ENCODE measurements at regions not wholly inside any gene's neighbourhood (a gene's known extent, or its start where the extent isn't known, plus 50 kb on each side); places are given as distances from the start of the nearest gene placed in this dataset.

DNA sequence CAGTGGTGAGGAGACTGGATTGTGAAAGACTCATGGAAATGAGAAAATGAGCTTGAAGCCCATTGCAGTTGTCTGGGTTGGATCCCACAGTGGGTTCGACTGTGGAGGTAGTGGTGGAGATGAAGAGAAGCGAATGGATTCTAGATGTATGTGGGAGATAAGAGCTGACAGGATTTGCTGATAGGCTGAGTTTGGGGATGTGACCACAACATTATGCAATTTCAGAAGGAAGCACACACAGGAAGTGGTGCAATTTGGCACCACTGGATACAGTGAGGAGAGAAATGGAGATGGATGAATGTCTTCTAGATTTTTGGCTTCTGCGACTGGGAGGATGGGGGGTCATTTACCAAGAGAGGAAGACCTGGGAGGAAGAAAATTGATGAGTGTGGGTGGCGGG is 64.4 kb upstream of the MAFB start:
- WGBS (ENCODE audit: insufficient coverage): 59% methylated on average over 4 of the region's 4 CpGs
- H3K4me3 Mint-ChIP-seq: no peak overlapping the region

GRCh38 chr20:40754339-40754943 is 65.4 kb upstream of the MAFB start:
- WGBS (ENCODE audit: insufficient coverage): 55% methylated on average over 6 of the region's 6 CpGs
- POLR2A ChIA-PET: no interaction called here
- peaks cover 8% of the 10 kb centered on the region for H3K27me3 Mint-ChIP-seq

More for the DNA sequence above, 64.4 kb upstream of the MAFB start:
- H3K27ac Mint-ChIP-seq: no peak overlapping the region
- Histone ChIP-seq H4K20me1 (ENCODE audit: control insufficient read depth, insufficient read depth, low read length, poor library complexity, severe bottlenecking) (no peaks in the 10 kb centered on the region), H3K9me3 (ENCODE audit: control extremely low read depth in 1 of 3, control insufficient read depth in 2 of 3, insufficient read depth in 1 of 3, low read length in 2 of 3) (no peaks in the 10 kb centered on the region), H3K27me3 (replicated peaks in 1 of 4; ENCODE audit: control extremely low read depth in 1 of 4, control insufficient read depth in 3 of 4, insufficient read depth in 4 of 4, low read length in 3 of 4) (no peaks in the 10 kb centered on the region), H3K4me3 (ENCODE audit: control extremely low read depth in 1 of 5, extremely low read depth in 1 of 5, insufficient read depth in 1 of 5, low read depth in 2 of 5, low read length in 4 of 5) (no peak overlapping the region), H2AFZ (ENCODE audit: insufficient read depth, low read depth, low read length, poor library complexity, severe bottlenecking) (no peak overlapping the region), H3K36me3 (replicated peaks in 1 of 2; ENCODE audit: control extremely low read depth in 1 of 2, control insufficient read depth in 1 of 2, extremely low read depth in 1 of 2, insufficient read depth in 2 of 2, low read length in 1 of 2) (no peaks in the 10 kb centered on the region), H3K4me2 (replicated peaks; ENCODE audit: low read depth, low read length, poor library complexity, severe bottlenecking) (no peak overlapping the region), H3K9ac (ENCODE audit: low read length) (no peak overlapping the region), H3K4me1 (ENCODE audit: control insufficient read depth in 2 of 2, insufficient read depth in 2 of 2, low read length in 2 of 2) (no peaks in the 10 kb centered on the region), H3K79me2 (ENCODE audit: control insufficient read depth, insufficient read depth, low read length) (no peaks in the 10 kb centered on the region), H3K27ac (ENCODE audit: low read length in 2 of 2) (no peak overlapping the region)
- intact Hi-C loops (cut with micrococcal nuclease): no loop called here
- H3K9me3 Mint-ChIP-seq (ENCODE audit: insufficient read depth): no peaks in the 10 kb centered on the region
- POLR2A ChIA-PET: no interaction called here
- CTCF ChIA-PET: interaction anchor here (1.3 kb wide), 1 partner anchor 12 kb away, joined by 3 read pairs; no protein-coding TSS in a partner anchor
- DNase-seq: no peak
- H3K4me1 Mint-ChIP-seq: no peaks in the 10 kb centered on the region
- H3K27me3 Mint-ChIP-seq: peaks cover 8% of the 10 kb centered on the region
- no peak for ATAC-seq (ENCODE audit: low read depth)
- no peak for TF ChIP-seq CTCF (IDR thresholded peaks at IDR 0.05)
- TF ChIP-seq EZH2 (IDR thresholded peaks at IDR 0.05; ENCODE audit: borderline replicate concordance, insufficient read depth, low read depth, low read length, poor library complexity, severe bottlenecking): no peak

More at GRCh38 chr20:40754339-40754943, 65.4 kb upstream of the MAFB start:
- intact Hi-C loops (cut with micrococcal nuclease): no loop called here
- H3K27ac ChIP-seq (ENCODE audit: low read length in 2 of 2): no peak overlapping the region
- H3K27ac Mint-ChIP-seq: no peak overlapping the region
- no peak overlapping the region for H3K9ac ChIP-seq (ENCODE audit: low read length)
- H3K4me1 Mint-ChIP-seq: no peaks in the 10 kb centered on the region
- CTCF ChIA-PET: interaction anchor here (0.6 kb wide), 1 partner anchor 55 kb away, joined by 3 read pairs; no protein-coding TSS in a partner anchor
- no peak overlapping the region for H3K4me3 ChIP-seq (ENCODE audit: control extremely low read depth in 1 of 5, extremely low read depth in 1 of 5, insufficient read depth in 1 of 5, low read depth in 2 of 5, low read length in 4 of 5)
- H3K36me3 ChIP-seq (replicated peaks in 1 of 2; ENCODE audit: control extremely low read depth in 1 of 2, control insufficient read depth in 1 of 2, extremely low read depth in 1 of 2, insufficient read depth in 2 of 2, low read length in 1 of 2): no peaks in the 10 kb centered on the region
- no peak overlapping the region for H2AFZ ChIP-seq (ENCODE audit: insufficient read depth, low read depth, low read length, poor library complexity, severe bottlenecking)
- H4K20me1 ChIP-seq (ENCODE audit: control insufficient read depth, insufficient read depth, low read length, poor library complexity, severe bottlenecking): no peaks in the 10 kb centered on the region
- no peak overlapping the region for H3K4me2 ChIP-seq (replicated peaks; ENCODE audit: low read depth, low read length, poor library complexity, severe bottlenecking)
- H3K9me3 ChIP-seq (ENCODE audit: control extremely low read depth in 1 of 3, control insufficient read depth in 2 of 3, insufficient read depth in 1 of 3, low read length in 2 of 3): no peaks in the 10 kb centered on the region
- no peaks in the 10 kb centered on the region for H3K9me3 Mint-ChIP-seq (ENCODE audit: insufficient read depth)
- DNase-seq (no peak), ATAC-seq (ENCODE audit: low read depth) (no peak)
- H3K4me1 ChIP-seq (ENCODE audit: control insufficient read depth in 2 of 2, insufficient read depth in 2 of 2, low read length in 2 of 2): no peaks in the 10 kb centered on the region
- TF ChIP-seq CTCF (IDR thresholded peaks at IDR 0.05) (no peak), EZH2 (IDR thresholded peaks at IDR 0.05; ENCODE audit: borderline replicate concordance, insufficient read depth, low read depth, low read length, poor library complexity, severe bottlenecking) (no peak)
- H3K4me3 Mint-ChIP-seq: no peak overlapping the region
- H3K27me3 ChIP-seq (replicated peaks in 1 of 4; ENCODE audit: control extremely low read depth in 1 of 4, control insufficient read depth in 3 of 4, insufficient read depth in 4 of 4, low read length in 3 of 4): no peaks in the 10 kb centered on the region
- no peaks in the 10 kb centered on the region for H3K79me2 ChIP-seq (ENCODE audit: control insufficient read depth, insufficient read depth, low read length)

Data from B cell (primary cell).